Non-pigmented ciliary epithelial cell (primary cell): ENCODE measurements at regions not wholly inside any gene's neighbourhood (a gene's known extent, or its start where the extent isn't known, plus 50 kb on each side); places are given as distances from the start of the nearest gene placed in this dataset.
"Not testable (repeated sequence)": the region's sequence is repeated elsewhere in the genome, so short reads cannot be mapped to it uniquely, and the experiment has no call there.

ENCODE experiments used
- DNase-seq: peaks from one replicate; pipeline ENCODE4 v3.0.0-alpha.2; 2010; ENCODE audit warnings: low read depth

GRCh38 chr4:1561286-1561990, 122.7 kb downstream of the FAM53A start:
- no peak for DNase-seq

DNA sequence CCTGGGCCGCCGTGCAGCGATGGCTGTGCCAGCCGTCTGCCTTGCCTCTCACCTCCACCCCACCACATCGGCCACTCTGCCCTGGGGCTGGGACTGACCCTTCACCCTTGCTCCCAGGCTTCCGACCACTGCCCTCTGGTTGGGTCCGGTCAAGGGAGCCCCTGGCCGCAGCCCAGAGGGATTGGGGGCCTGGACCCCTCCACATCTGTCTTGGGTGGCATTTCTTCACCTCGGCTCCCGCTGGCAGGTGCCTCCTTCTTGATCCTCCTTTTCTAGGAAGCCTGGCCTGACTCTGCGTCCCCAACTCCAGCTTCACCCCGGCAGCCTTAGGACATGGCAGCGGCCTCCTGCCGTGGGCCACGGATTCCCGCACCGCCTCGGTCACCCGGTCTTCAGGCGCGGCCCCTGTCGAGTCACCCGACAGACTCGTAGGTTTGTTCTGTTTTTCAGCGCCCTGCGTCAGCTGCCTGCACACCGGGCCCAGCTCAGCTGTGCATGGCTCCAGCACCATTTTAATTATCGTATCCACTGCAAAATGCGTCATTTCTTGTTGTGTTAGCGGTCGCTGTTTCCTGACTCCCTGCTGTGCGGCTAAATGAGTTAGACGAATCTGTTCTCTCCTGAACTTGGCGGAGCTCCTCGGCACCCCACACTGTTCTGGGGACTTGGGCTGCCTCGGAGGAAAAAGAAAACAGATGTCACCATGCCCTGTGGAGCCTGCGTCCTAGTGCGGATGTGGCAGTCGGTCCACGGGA, 124.0 kb downstream of the FAM53A start:
- no peak for DNase-seq

DNA sequence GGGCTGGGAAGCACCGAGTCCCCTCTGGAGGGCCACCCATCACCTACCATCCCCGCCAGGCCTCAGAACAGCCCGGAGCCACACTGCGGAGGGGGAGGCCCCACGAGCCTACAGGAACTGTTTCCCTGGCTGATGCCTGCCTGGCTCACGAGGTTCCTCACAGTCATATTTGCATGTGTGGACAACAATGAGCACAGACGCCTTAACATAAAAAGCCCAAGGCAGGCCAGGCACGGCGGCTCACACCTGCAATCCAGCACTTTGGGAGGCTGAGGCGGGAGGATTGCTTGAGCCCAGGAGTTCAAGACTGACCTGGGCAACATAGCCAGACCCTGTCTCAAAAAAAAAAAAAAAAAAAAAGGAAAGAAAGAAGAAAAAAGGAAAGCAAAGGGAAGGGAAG, 125.9 kb downstream of the FAM53A start:
- DNase-seq: no peak

GRCh38 chr4:1557221-1557597, 126.9 kb downstream of the FAM53A start:
- DNase-seq: no peak

DNA sequence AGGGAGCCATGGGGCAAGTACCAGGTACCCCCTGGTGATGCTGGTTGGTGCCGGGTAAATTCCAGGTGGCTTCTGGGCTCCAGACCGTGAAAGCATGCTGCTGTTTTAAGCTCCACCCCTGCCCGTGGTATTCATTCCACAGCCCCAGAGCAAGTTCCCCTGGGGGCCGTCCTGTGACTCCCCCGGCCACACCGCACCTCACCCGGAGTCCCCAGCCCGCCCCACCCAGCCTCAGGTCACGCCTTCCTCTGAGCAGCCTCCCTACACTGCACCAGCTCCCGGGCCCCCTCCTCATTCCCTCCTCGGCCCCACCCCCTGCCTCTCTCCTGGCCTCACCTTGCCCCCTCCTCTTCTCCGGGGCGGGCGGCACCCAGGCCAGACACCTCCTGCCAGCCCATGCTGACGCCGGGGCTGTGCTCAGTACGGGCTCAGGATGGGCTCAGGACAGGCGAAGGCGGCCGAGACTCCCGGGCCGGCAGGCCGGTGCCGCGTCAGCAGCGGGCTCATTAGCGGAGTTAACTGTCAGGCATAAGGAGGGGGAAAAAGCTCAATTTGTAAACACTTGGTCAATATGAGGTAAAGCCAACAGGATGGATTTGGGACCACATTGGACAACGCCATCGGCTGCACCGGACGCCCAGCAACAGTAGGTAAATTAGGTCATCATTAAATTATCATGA, 127.4 kb downstream of the FAM53A start:
- DNase-seq: no peak

DNA sequence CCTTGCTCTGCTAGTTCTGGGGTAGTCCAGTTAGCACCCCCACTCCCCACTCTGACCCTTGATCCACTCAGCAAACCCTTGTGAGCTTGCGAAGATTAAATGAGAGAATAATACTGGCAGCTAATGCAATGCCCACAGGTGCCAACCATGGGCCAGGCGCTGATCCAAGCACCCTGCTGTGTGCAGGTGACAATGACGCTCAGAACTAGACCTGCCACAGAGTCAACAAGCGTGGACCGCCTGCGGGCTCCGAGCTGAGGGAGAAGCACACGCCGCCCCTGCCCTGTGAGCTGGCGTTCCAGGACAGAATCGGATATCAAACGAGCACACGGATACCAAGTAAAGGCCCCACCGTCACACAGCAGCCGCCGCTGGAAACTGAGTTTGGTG, 129.2 kb downstream of the FAM53A start:
- DNase-seq: no peak

- no peak for DNase-seq
These were observed 129.8 kb downstream of the FAM53A start for GRCh38 chr4:1554246-1554875.

DNA sequence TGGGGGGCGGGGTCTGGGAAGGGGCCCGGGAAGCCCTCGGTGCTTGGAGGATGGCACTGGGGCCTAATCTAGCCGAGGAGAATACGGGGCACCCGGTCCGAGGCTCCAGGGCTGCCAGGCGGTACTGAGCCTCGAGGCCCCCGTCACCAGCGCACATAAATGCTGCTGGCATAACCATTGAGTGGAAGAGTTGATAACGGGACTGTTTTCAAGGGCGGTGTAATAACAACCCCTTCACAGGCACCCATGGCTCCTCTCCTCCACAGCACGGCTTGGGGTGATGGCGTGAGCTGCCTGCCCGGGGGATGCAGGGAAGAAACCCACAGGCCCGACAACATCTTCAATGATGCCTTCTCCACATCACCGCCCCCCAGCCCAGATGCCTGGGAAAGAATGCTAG, 130.7 kb downstream of the FAM53A start:
- DNase-seq: no peak

DNA sequence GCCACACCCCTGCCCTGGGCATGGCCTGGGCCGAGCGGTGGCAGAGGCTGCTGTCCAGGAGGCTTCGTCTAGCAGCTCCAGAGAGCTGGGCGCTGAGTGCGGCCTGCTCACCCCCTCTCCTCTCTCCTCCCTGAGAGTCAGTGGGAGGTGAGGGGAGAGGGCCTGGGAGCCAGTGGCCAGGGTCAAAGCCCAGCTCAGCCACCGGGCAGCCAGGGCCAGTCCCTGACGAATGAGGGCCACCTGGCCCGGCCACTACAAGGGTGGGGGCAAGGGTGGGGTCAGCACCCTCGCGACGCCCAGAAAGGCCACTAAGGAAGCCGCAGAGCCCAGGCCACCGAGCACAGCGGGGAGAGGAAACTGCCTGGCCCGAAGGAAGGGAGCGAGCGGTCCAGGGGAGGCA, 131.7 kb downstream of the FAM53A start:
- DNase-seq: no peak

GRCh38 chr4:1551211-1551610, 132.9 kb downstream of the FAM53A start:
- no peak for DNase-seq

- DNase-seq: no peak
These were observed 133.7 kb downstream of the FAM53A start for GRCh38 chr4:1550122-1551070.

- no peak for DNase-seq
These were observed 134.5 kb downstream of the FAM53A start for GRCh38 chr4:1549638-1550035.

DNA sequence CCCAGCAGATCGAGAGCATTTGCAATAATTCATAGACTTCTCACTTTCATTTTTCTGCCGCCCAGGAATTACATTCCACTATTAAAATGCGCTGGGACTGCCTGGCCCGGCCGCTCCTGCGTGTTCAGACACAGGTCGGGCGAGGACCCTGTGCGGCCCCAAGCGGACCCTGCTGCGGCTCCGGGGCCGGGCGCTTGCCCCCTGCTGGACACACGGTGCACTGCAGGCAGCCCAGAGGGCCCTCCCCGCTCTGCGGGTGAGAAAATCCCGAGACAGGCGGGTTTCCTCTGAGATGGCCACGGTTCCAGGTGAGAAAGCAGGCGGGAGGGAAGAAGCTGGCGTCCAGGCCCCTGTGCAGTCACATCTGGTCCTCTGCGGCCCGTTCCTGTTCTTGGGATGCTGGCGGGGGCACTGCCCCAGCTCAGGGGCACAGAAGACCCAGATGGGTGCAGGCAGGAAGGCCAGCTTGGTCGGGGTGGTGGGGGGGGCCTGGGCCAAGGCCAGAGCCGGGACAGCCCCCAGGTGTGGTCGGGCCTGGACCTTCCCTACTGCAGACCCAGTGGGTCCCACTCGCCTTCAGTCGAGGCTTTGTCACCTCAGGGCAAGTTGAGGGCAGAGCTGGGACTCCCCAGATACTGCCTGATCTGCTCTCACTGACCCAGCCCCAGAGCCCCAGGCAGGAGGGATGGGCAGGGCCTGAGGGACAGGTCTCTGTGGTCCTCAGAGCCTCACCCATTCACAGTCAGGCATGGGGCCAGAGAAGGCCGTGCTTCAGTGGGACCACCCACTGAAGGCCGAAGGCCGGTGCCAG, 135.1 kb downstream of the FAM53A start:
- DNase-seq: not testable (repeated sequence)

GRCh38 chr4:1547856-1548826, 136.0 kb downstream of the FAM53A start:
- no peak for DNase-seq

- no peak for DNase-seq
These were observed 136.8 kb downstream of the FAM53A start for GRCh38 chr4:1547131-1547855.

GRCh38 chr4:1544861-1545281, 138.6 kb upstream of the NKX1-1 start:
- DNase-seq: no peak

DNA sequence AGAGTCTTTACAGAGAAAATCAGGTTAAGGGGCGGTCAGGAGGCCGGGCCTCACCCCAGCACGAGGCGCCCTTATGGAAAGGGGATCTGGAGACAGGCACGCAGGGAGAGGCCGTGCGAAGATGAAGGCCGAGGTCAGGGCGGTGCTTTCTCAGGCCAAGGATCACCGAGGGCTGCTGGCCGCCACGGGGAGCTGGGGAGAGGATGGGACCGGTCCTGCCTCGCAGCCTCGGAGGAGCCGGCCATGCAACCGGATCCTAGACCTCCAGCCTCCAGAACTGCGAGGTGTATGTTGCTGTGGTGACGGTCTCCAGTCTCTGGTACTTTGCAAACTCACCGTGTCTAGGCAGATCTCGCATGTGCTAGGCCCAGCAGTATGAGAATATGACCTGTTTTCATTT, 138.2 kb upstream of the NKX1-1 start:
- not testable (repeated sequence) for DNase-seq

GRCh38 chr4:1543976-1544375, 137.7 kb upstream of the NKX1-1 start:
- DNase-seq: no peak

DNA sequence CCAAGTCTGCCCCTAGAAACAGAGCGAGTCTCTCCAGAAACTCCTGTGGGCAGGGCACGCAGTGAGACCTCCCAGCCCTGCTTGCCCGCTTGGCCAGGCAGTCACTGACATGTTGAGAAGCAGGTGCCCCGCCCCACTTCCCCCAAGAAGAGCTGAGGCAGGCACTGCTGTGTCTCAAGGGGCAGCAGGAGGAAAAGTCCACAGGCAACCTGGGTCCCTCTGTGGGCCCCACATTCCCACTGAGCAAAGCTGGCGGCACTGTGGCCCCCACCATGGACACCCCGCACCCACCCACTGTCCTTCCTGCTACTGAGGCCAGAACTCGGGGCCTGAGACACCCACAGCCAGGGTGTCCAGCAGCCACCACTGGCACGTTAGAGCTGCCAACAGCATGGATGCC, 137.3 kb upstream of the NKX1-1 start:
- no peak for DNase-seq
